ENCODE measurements at regions not wholly inside any gene's neighbourhood (a gene's known extent, or its start where the extent isn't known, plus 50 kb on each side); places are given as distances from the start of the nearest gene placed in this dataset.

DNA sequence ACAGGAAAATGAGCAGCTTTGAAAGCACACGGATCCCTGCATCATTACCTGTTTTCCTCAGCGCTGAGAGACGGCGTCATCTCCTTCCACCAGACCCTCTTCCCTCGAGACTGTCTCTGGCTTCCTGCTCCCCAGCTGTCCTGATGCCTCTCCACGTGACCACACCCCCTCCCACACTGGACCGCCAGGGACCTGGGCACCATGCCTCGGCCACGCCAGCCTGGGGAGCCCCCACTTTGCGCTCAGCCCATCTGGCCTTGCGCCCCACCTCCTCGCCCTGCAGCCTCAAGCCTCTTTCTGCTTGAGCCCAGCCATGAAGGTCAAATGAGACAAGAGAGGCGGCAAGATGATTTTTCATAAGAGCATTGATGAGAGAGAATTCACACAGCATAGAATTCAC is 66.0 kb upstream of the ACKR3 start:
- H3K27ac Mint-ChIP-seq, result no peak overlapping the region
- peaks cover 8% of the 10 kb centered on the region for H3K9me3 Mint-ChIP-seq
- no peak overlapping the region for H3K4me3 Mint-ChIP-seq
- intact Hi-C loops (cut with micrococcal nuclease), result no loop called here
- H3K36me3 Mint-ChIP-seq (ENCODE audit: low read depth), result no peaks in the 10 kb centered on the region
- H3K27me3 Mint-ChIP-seq (ENCODE audit: insufficient read depth), result peaks cover 40% of the 10 kb centered on the region
- no peaks in the 10 kb centered on the region for H3K4me1 Mint-ChIP-seq (ENCODE audit: low read depth)
- DNase-seq (ENCODE audit: low spot score), result no peak

DNA sequence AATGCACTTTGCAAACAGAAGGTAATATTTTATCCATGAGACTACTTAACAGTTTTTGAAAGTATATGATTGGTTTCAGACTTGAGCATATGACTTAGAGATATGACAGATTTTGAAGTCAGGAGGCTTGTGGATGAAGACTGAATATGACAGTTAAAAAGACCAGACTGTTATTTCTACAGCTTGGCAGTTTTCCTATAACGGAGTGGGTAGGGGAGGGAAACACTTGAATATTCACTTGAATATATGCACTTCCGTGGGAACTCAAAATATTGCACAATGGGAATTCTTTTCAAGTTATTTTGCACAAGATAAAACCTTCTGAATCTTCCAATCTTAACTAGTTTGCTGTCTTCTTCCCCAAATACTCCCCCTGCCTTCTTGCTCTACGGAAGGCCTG is 64.6 kb upstream of the ACKR3 start:
- intact Hi-C loops (cut with micrococcal nuclease), result no loop called here
- DNase-seq (ENCODE audit: low spot score), result no peak
- H3K9me3 Mint-ChIP-seq, result peaks cover 8% of the 10 kb centered on the region
- peaks cover 48% of the 10 kb centered on the region for H3K27me3 Mint-ChIP-seq (ENCODE audit: insufficient read depth)
- no peak overlapping the region for H3K27ac Mint-ChIP-seq
- H3K36me3 Mint-ChIP-seq (ENCODE audit: low read depth), result no peaks in the 10 kb centered on the region
- H3K4me1 Mint-ChIP-seq (ENCODE audit: low read depth), result peaks cover 2% of the 10 kb centered on the region
- no peak overlapping the region for H3K4me3 Mint-ChIP-seq

DNA sequence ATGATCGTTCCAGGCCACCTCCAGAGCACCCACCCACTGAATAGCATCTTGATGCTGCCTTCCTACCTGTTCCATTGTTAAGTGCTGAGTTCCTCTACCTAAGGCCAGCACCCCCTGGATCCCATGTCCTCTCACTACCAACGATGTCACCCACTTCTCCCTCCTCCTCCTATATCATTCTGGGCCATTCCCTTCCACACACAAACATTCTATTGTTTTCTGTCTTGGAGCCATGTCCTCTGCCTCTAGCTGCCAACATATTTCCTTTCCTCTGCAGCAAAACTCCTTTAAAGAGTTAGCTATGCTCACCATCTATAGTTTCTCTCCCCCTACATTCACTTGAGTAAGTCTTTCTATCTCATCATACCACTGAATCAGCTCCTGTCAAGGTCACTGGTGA is 64.0 kb upstream of the ACKR3 start:
- Mint-ChIP-seq H3K4me3 (no peak overlapping the region), H3K4me1 (ENCODE audit: low read depth) (peaks cover 5% of the 10 kb centered on the region), H3K27ac (no peak overlapping the region), H3K36me3 (ENCODE audit: low read depth) (no peaks in the 10 kb centered on the region), H3K27me3 (ENCODE audit: insufficient read depth) (peaks cover 53% of the 10 kb centered on the region), H3K9me3 (peaks cover 8% of the 10 kb centered on the region)
- intact Hi-C loops (cut with micrococcal nuclease), result no loop called here
- no peak for DNase-seq (ENCODE audit: low spot score)

DNA sequence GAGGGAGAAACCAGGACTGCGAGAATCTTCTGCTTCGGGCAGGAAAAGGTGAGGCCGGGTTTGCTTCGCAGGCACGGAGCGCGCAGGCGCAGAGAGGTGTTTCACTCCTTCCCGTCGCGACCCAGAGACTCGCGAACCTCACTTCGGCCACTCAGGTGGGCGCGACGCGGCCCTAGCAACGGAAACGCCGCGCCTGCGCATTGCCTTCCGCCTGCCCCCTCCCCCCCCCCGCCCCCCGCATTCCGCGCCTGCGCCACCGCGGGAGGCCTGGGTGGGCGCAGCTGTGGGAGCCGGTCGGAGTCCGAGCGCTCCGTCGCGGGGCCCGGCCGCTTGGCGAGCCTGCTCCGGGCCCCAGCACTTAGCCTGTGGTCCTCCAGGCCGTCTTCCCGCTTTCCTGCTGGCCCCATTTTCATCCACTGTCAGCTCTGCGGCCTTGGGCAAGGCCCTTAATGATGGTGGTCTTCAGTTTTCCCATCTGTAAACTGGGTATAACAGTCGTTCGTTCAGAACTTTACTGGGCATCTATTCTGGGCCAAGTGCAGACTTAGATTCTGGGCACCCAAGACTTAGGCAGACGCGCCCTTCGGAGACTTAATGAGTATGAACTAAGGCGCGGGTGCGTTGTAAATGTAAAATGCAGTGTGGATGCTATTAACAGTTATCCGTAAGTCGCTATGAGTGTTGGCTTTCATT is 62.1 kb upstream of the ACKR3 start:
- peaks cover 8% of the 10 kb centered on the region for H3K9me3 Mint-ChIP-seq

DNA sequence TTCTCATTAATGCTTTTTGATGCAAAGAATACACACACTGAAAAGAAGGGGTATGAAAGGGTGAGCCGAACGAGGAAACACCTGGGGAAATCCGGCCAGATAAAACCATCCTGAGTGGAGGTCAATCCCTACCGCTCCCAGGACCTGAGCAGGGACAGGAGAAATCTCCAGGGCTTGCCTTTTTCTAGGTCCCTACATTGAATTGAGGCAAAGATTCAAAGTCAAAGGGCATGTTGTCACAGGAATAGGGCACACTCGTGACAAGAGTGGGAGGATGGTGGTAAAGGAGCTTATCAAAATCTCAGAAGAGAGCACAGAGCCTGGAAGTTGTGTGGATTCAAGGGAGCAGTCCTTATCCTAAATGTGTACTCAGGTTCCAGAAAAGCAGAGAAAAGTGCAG is 61.2 kb upstream of the ACKR3 start:
- H3K9me3 Mint-ChIP-seq, result peaks cover 8% of the 10 kb centered on the region
- H3K27me3 Mint-ChIP-seq (ENCODE audit: insufficient read depth), result peaks cover 48% of the 10 kb centered on the region
- no peak for DNase-seq (ENCODE audit: low spot score)
- no peaks in the 10 kb centered on the region for H3K36me3 Mint-ChIP-seq (ENCODE audit: low read depth)
- no peak overlapping the region for H3K4me3 Mint-ChIP-seq
- no peak overlapping the region for H3K27ac Mint-ChIP-seq
- H3K4me1 Mint-ChIP-seq (ENCODE audit: low read depth), result peaks cover 5% of the 10 kb centered on the region
- intact Hi-C loops (cut with micrococcal nuclease), result no loop called here

More for the DNA sequence above, 62.1 kb upstream of the ACKR3 start:
- H3K27ac Mint-ChIP-seq, result no peak overlapping the region
- H3K4me3 Mint-ChIP-seq, result peak overlapping the region; percentile 73
- H3K36me3 Mint-ChIP-seq (ENCODE audit: low read depth), result no peaks in the 10 kb centered on the region
- DNase-seq (ENCODE audit: low spot score), result peak; percentile 19
- H3K4me1 Mint-ChIP-seq (ENCODE audit: low read depth), result peaks cover 5% of the 10 kb centered on the region
- intact Hi-C loops (cut with micrococcal nuclease), result no loop called here
- peaks cover 48% of the 10 kb centered on the region for H3K27me3 Mint-ChIP-seq (ENCODE audit: insufficient read depth)

DNA sequence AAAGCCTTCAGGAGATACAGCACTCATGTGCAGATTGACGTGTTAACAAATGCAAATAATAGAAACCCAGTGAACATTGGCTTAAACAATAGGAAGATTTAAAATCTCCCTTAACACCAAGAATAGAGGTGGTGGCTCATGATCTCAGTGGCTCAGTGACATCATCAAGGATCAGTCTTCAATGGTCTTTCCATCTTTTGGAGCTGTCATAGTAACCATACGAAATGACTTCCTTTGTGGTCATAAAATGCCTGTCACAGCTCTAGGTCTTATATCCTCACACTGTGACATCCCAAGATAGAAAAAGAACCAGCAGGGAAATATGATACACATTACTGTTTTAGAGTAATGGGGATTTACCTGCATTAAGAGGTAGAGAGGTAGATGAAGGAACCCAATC is 59.6 kb upstream of the ACKR3 start:
- intact Hi-C loops (cut with micrococcal nuclease), result no loop called here
- H3K27me3 Mint-ChIP-seq (ENCODE audit: insufficient read depth), result peaks cover 41% of the 10 kb centered on the region

DNA sequence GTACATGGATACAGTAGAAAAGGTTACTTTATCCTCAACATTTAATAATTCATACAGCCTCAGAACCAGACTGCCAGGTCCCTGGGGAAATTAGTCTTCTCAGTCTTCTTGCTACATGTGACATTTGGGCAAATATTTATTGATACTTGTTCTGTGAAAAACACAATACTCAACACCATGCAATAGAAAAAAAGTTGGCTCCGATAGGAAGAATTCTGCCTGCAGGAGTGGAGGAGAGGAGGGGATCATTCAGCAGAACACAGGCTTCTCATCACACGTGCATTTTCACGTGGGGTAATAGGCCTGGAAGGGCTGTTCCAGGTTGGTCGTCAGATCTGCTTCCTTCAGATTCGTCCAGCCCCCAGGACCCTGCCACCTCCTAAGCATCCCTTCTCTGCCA is 58.4 kb upstream of the ACKR3 start:
- peaks cover 5% of the 10 kb centered on the region for H3K4me1 Mint-ChIP-seq (ENCODE audit: low read depth)
- H3K36me3 Mint-ChIP-seq (ENCODE audit: low read depth), result no peaks in the 10 kb centered on the region
- intact Hi-C loops (cut with micrococcal nuclease), result no loop called here
- H3K4me3 Mint-ChIP-seq, result no peak overlapping the region
- H3K9me3 Mint-ChIP-seq, result no peaks in the 10 kb centered on the region
- H3K27me3 Mint-ChIP-seq (ENCODE audit: insufficient read depth), result peaks cover 36% of the 10 kb centered on the region
- no peak for DNase-seq (ENCODE audit: low spot score)
- no peak overlapping the region for H3K27ac Mint-ChIP-seq

More for the DNA sequence above, 59.6 kb upstream of the ACKR3 start:
- Mint-ChIP-seq H3K36me3 (ENCODE audit: low read depth) (no peaks in the 10 kb centered on the region), H3K4me1 (ENCODE audit: low read depth) (peaks cover 5% of the 10 kb centered on the region), H3K27ac (no peak overlapping the region), H3K4me3 (no peak overlapping the region), H3K9me3 (peaks cover 4% of the 10 kb centered on the region)
- no peak for DNase-seq (ENCODE audit: low spot score)

DNA sequence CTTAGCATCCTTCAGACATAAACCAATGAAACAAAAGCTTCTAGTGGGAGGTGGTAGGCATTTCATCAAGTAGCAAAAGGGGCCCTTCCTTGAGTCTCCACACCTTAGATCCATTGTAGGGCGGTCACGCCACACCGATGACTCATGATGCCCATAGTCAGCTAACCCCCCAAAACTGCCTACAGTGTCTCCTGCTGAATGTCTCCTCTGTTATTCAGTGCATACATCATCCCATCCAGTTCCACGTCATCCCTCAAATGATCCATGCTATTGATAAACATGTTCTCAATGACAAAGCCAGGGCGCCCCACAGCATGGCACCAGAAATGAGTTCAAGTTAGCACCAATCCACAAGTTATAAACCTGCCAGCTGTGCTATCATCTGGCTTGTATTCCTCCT is 57.4 kb upstream of the ACKR3 start:
- intact Hi-C loops (cut with micrococcal nuclease), result loop anchor here (2.0 kb wide), 1 partner anchor 35 kb away; no protein-coding TSS in a partner anchor
- Mint-ChIP-seq H3K4me3 (no peak overlapping the region), H3K4me1 (ENCODE audit: low read depth) (peaks cover 5% of the 10 kb centered on the region), H3K27ac (no peak overlapping the region), H3K27me3 (ENCODE audit: insufficient read depth) (peaks cover 28% of the 10 kb centered on the region), H3K9me3 (no peaks in the 10 kb centered on the region), H3K36me3 (ENCODE audit: low read depth) (no peaks in the 10 kb centered on the region)
- no peak for DNase-seq (ENCODE audit: low spot score)

DNA sequence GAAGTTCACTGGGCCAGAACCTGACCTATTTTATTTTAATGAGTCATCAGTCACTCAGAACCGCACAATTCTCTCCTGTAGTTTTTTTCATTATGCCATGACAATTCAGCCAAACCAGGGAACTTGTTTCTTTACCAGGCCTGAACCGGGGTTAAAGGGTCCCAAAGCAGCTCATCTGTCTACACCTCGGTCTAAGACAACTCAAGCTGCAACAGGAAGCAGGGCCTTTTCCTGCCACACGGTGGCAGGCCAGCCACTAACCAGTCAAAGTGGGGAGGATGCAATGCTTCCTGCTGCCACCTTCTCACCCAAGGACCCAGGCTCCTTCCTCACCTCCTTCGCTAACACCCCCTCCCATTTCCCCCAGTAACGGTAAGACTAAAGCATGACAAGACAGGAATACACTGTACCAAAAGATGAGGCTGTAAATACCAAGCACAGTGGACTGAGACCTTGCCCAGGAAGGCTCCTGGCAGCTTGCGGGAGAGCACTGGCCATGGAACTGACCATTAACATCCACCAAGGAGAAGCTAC is 56.7 kb upstream of the ACKR3 start:
- H3K36me3 Mint-ChIP-seq (ENCODE audit: low read depth), result no peaks in the 10 kb centered on the region
- peak; percentile 55 for DNase-seq (ENCODE audit: low spot score)
- no peaks in the 10 kb centered on the region for H3K9me3 Mint-ChIP-seq
- H3K4me3 Mint-ChIP-seq, result no peak overlapping the region
- no peak overlapping the region for H3K27ac Mint-ChIP-seq
- intact Hi-C loops (cut with micrococcal nuclease), result loop anchor here (1.0 to 2.0 kb wide), 5 partner anchors 25 to 559 kb away; partner anchors contain the start of gene ACKR3
- peaks cover 5% of the 10 kb centered on the region for H3K4me1 Mint-ChIP-seq (ENCODE audit: low read depth)
- H3K27me3 Mint-ChIP-seq (ENCODE audit: insufficient read depth), result peaks cover 28% of the 10 kb centered on the region

DNA sequence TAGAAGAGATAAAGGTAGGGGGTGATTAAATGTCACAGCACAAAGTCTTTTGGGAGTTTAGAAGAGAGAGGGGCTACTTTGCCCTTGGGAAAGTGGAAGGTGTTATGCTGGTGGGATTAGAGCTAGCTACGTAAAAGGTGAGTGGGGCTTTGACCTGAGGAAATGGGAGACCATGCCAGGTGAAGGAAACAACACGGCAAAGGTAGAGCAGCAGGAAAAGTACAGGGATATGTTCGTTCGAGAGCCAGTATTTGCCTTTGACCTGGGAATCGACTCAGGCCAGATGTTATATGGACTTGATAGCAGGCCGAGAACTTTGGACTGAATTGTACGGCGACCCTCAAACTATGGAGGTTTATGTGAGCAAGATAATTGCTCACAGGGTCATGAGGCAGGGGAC is 55.7 kb upstream of the ACKR3 start:
- Mint-ChIP-seq H3K27me3 (ENCODE audit: insufficient read depth) (peaks cover 19% of the 10 kb centered on the region), H3K36me3 (ENCODE audit: low read depth) (no peaks in the 10 kb centered on the region), H3K9me3 (no peaks in the 10 kb centered on the region), H3K4me1 (ENCODE audit: low read depth) (peaks cover 5% of the 10 kb centered on the region), H3K27ac (no peak overlapping the region), H3K4me3 (no peak overlapping the region)
- intact Hi-C loops (cut with micrococcal nuclease), result loop anchor here (1.0 to 2.0 kb wide), 5 partner anchors 24 to 558 kb away; partner anchors contain the start of gene ACKR3
- no peak for DNase-seq (ENCODE audit: low spot score)

DNA sequence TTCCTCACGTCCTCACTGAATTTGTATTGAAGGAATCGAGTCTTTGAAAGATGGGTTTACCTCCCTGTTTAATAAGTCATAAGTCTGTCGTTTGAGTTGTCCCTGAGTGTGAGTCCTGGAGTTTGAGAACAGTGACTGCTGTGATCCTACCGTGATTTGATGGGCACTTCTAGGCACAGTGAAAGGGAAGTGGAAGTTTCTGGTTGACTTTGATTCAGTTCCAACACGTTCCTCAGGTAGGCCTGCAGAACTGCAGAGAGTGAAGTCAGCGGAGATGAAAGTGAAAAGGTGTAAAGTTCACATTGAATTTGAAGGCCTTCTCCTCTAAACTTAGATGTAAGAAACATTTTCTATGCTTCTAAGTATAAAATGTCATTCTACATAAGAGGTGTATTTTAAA is 52.9 kb upstream of the ACKR3 start:
- no peaks in the 10 kb centered on the region for H3K9me3 Mint-ChIP-seq
- H3K4me3 Mint-ChIP-seq, result no peak overlapping the region
- DNase-seq (ENCODE audit: low spot score), result no peak
- peaks cover 24% of the 10 kb centered on the region for H3K27me3 Mint-ChIP-seq (ENCODE audit: insufficient read depth)
- intact Hi-C loops (cut with micrococcal nuclease), result no loop called here
- no peak overlapping the region for H3K27ac Mint-ChIP-seq
- no peaks in the 10 kb centered on the region for H3K36me3 Mint-ChIP-seq (ENCODE audit: low read depth)
- no peaks in the 10 kb centered on the region for H3K4me1 Mint-ChIP-seq (ENCODE audit: low read depth)

DNA sequence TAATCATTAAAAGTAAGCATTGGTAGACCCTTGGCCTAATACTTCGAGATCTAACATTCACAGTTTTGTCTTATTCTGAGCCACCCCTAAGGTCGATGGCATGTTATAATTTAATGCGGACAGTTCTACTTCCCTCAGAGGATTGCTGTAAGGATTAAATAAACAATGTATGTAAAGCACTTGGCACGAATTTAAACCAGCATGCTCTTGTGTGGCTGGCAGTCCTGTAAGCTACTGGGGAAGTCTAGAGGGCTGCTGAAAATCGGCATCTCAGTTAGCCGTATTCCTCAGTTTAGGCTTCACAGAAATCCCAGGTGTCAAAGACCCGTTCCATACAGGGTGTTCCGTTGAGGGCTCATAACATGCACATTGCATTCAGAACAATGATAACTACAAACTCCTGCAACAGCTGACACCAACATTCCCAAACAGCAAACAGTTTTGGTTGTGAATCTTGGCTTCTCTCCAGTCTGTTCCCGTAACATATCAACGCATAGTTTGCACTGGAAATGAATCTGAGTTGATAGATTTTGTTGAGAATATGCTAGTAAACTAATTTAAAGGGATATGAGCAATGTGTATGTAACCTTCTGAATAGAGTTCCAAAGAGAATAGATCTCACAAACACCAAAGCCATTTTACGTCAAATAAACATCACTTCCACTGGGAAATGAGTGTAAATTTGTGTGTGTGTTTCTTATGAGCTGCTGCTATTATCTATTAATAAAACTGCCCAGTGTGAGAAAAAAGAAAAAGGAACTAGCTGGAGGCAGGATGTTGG is 52.2 kb upstream of the ACKR3 start:
- H3K4me1 Mint-ChIP-seq (ENCODE audit: low read depth), result no peaks in the 10 kb centered on the region
- DNase-seq (ENCODE audit: low spot score), result no peak
- intact Hi-C loops (cut with micrococcal nuclease), result no loop called here
- no peak overlapping the region for H3K4me3 Mint-ChIP-seq
- no peak overlapping the region for H3K27ac Mint-ChIP-seq
- peaks cover 27% of the 10 kb centered on the region for H3K27me3 Mint-ChIP-seq (ENCODE audit: insufficient read depth)
- no peaks in the 10 kb centered on the region for H3K9me3 Mint-ChIP-seq
- no peaks in the 10 kb centered on the region for H3K36me3 Mint-ChIP-seq (ENCODE audit: low read depth)
